ENCODE measurements at regions not wholly inside any gene's neighbourhood (a gene's known extent, or its start where the extent isn't known, plus 50 kb on each side); places are given as distances from the start of the nearest gene placed in this dataset.
"Not testable (repeated sequence)": the region's sequence is repeated elsewhere in the genome, so short reads cannot be mapped to it uniquely, and the experiment has no call there.

DNA sequence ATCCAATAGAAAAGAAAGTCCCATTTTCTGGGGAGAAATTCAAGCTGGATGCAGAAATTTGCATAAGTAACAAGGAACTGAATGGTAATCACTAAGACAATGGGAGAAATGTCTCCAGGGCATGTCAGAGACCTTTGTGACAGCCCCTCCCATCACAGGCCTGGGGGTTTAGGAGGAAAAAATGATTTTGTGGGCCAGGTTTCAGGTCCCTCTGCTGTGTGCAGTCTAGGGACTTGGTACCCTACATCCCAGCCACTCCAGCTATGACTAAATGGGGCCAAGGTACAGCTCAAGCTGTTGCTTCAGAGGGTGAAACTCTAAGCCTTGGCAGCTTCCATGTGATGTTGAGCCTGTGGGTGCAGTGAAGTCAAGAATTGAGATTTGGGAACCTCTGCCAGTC is 695.5 kb upstream of the MIR17HG start:
- Mint-ChIP-seq H3K36me3 (peaks cover 26% of the 10 kb centered on the region), H3K4me1 (no peaks in the 10 kb centered on the region), H3K4me3 (no peak overlapping the region), H3K27me3 (ENCODE audit: low read depth) (no peaks in the 10 kb centered on the region; the same call in 1 of the 2 replicates), H3K27ac (no peak overlapping the region), H3K9me3 (peaks cover 28% of the 10 kb centered on the region)
- TF ChIP-seq MXD4 (CRISPR knock-in tag; IDR thresholded peaks at IDR 0.05; ENCODE audit: borderline replicate concordance) (no peak), TCF7 (CRISPR knock-in tag; IDR thresholded peaks at IDR 0.05; ENCODE audit: low read depth) (no peak), E2F4 (CRISPR knock-in tag; IDR thresholded peaks at IDR 0.05; ENCODE audit: borderline replicate concordance, low read depth) (no peak), CREM (CRISPR knock-in tag; IDR thresholded peaks at IDR 0.05) (no peak), NFYB (CRISPR knock-in tag; conservative IDR thresholded peaks at IDR 0.05; ENCODE audit: low read depth) (no peak), FOXK1 (CRISPR knock-in tag; IDR thresholded peaks at IDR 0.05) (no peak), NFATC4 (CRISPR knock-in tag; IDR thresholded peaks at IDR 0.05) (no peak), IRF2 (CRISPR knock-in tag; IDR thresholded peaks at IDR 0.05; ENCODE audit: borderline replicate concordance, low read depth) (no peak), OVOL2 (CRISPR knock-in tag; IDR thresholded peaks at IDR 0.05; ENCODE audit: borderline replicate concordance) (no peak), ETV6 (CRISPR knock-in tag; IDR thresholded peaks at IDR 0.05) (no peak), CREB1 (CRISPR knock-in tag; IDR thresholded peaks at IDR 0.05) (no peak)
- TF ChIP-seq, protein P1, sequence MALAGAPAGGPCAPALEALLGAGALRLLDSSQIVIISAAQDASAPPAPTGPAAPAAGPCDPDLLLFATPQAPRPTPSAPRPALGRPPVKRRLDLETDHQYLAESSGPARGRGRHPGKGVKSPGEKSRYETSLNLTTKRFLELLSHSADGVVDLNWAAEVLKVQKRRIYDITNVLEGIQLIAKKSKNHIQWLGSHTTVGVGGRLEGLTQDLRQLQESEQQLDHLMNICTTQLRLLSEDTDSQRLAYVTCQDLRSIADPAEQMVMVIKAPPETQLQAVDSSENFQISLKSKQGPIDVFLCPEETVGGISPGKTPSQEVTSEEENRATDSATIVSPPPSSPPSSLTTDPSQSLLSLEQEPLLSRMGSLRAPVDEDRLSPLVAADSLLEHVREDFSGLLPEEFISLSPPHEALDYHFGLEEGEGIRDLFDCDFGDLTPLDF (CRISPR knock-in tag; IDR thresholded peaks at IDR 0.05): no peak
- TF ChIP-seq, protein P2, sequence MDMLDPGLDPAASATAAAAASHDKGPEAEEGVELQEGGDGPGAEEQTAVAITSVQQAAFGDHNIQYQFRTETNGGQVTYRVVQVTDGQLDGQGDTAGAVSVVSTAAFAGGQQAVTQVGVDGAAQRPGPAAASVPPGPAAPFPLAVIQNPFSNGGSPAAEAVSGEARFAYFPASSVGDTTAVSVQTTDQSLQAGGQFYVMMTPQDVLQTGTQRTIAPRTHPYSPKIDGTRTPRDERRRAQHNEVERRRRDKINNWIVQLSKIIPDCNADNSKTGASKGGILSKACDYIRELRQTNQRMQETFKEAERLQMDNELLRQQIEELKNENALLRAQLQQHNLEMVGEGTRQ (CRISPR knock-in tag; IDR thresholded peaks at IDR 0.05): no peak
- TF ChIP-seq, protein P3, sequence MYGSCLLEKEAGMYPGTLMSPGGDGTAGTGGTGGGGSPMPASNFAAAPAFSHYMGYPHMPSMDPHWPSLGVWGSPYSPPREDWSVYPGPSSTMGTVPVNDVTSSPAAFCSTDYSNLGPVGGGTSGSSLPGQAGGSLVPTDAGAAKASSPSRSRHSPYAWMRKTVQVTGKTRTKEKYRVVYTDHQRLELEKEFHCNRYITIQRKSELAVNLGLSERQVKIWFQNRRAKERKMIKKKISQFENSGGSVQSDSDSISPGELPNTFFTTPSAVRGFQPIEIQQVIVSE (CRISPR knock-in tag; IDR thresholded peaks at IDR 0.05; ENCODE audit: borderline replicate concordance): no peak
- ATAC-seq (no peak), DNase-seq (ENCODE audit: low spot score) (no peak)
- CTCF ChIA-PET: no interaction called here
- POLR2A ChIA-PET: no interaction called here

DNA sequence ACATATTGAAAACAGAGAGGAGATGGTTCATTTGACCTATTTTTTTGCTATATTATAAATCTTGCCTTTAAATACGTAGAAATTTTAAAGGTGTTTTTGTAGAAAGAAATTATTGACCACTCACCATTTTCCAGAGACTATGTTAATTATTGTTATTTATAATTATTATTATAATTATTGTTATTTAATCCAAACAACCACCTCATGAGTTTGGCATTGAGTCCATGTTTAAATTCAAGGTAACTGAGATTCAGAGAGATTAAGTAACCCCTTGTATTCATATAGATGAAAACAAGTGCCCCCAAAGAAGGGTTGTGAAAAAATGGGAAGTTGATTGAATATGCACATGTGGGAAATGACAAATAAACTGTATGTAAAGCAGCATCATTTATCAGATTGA is 692.5 kb upstream of the MIR17HG start:
- no peak for ATAC-seq
- CTCF ChIA-PET: no interaction called here
- POLR2A ChIA-PET: no interaction called here
- H3K9me3 Mint-ChIP-seq: peaks cover 35% of the 10 kb centered on the region
- H3K4me1 Mint-ChIP-seq: no peaks in the 10 kb centered on the region
- H3K36me3 Mint-ChIP-seq: peaks cover 26% of the 10 kb centered on the region
- no peaks in the 10 kb centered on the region; the same call in 1 of the 2 replicates for H3K27me3 Mint-ChIP-seq (ENCODE audit: low read depth)
- no peak overlapping the region for H3K4me3 Mint-ChIP-seq
- no peak for DNase-seq (ENCODE audit: low spot score)
- TF ChIP-seq NFE2L1 (CRISPR knock-in tag; IDR thresholded peaks at IDR 0.05) (no peak), HMGA2 (CRISPR knock-in tag; IDR thresholded peaks at IDR 0.05) (peak; percentile 82)
- H3K27ac Mint-ChIP-seq: no peak overlapping the region

- H3K4me1 Mint-ChIP-seq; H3K27ac Mint-ChIP-seq; CTCF ChIA-PET; POLR2A ChIA-PET; H3K27me3 Mint-ChIP-seq (ENCODE audit: low read depth); H3K36me3 Mint-ChIP-seq; H3K4me3 Mint-ChIP-seq; ATAC-seq: not testable (repeated sequence)
- peaks cover 24% of the 10 kb centered on the region for H3K9me3 Mint-ChIP-seq
- DNase-seq (ENCODE audit: low spot score): peak; percentile 40
These were observed 683.3 kb upstream of the MIR17HG start for GRCh38 chr13:90664200-90664599.

DNA sequence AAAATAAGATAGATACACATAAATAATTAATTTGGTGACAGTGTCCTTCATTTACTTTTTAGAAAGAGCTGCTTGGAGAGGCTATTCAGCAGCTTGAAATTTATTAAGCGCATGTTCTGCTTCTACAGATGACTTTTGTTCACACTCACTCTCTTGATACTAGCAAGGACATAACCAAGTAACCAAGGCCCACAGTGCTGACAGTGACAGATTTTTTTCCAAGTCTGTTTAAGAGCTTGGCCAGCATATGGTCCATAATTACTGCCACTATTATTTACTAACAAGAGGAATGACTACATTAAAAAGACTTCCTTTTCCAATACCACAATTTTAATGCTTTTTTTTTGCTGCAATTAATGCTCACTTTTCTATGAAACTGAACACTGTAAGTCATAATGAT is 673.7 kb upstream of the MIR17HG start:
- no peak overlapping the region for H3K4me3 Mint-ChIP-seq
- no peaks in the 10 kb centered on the region for H3K9me3 Mint-ChIP-seq
- POLR2A ChIA-PET: no interaction called here
- CTCF ChIA-PET: no interaction called here
- ATAC-seq (no peak), DNase-seq (ENCODE audit: low spot score) (no peak)
- no peak overlapping the region for H3K27ac Mint-ChIP-seq
- H3K36me3 Mint-ChIP-seq: no peaks in the 10 kb centered on the region
- no peaks in the 10 kb centered on the region for H3K27me3 Mint-ChIP-seq (ENCODE audit: low read depth)
- H3K4me1 Mint-ChIP-seq: no peaks in the 10 kb centered on the region
- TF ChIP-seq FOXJ3 (CRISPR knock-in tag; IDR thresholded peaks at IDR 0.05; ENCODE audit: borderline replicate concordance) (no peak), ZNF671 (CRISPR knock-in tag; IDR thresholded peaks at IDR 0.05) (no peak), SOX15 (CRISPR knock-in tag; IDR thresholded peaks at IDR 0.05) (no peak), ATF1 (CRISPR knock-in tag; IDR thresholded peaks at IDR 0.05) (no peak), PRDM15 (CRISPR knock-in tag; IDR thresholded peaks at IDR 0.05) (no peak), ZNF423 (CRISPR knock-in tag; IDR thresholded peaks at IDR 0.05) (no peak), MXD4 (CRISPR knock-in tag; IDR thresholded peaks at IDR 0.05; ENCODE audit: borderline replicate concordance) (no peak)
- TF ChIP-seq, protein P4, sequence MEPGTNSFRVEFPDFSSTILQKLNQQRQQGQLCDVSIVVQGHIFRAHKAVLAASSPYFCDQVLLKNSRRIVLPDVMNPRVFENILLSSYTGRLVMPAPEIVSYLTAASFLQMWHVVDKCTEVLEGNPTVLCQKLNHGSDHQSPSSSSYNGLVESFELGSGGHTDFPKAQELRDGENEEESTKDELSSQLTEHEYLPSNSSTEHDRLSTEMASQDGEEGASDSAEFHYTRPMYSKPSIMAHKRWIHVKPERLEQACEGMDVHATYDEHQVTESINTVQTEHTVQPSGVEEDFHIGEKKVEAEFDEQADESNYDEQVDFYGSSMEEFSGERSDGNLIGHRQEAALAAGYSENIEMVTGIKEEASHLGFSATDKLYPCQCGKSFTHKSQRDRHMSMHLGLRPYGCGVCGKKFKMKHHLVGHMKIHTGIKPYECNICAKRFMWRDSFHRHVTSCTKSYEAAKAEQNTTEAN (CRISPR knock-in tag; IDR thresholded peaks at IDR 0.05): no peak
